ENCODE measurements at regions not wholly inside any gene's neighbourhood (a gene's known extent, or its start where the extent isn't known, plus 50 kb on each side); places are given as distances from the start of the nearest gene placed in this dataset.
"Not testable (repeated sequence)": the region's sequence is repeated elsewhere in the genome, so short reads cannot be mapped to it uniquely, and the experiment has no call there.

GRCh38 chrX:132302687-132303086 lies 83.4 kb upstream of the RAP2C start:
- DNase-seq (ENCODE audit: low read depth in 3 of 3): not testable (repeated sequence)

GRCh38 chrX:132294776-132295495 lies 75.7 kb upstream of the RAP2C start:
- no peak for DNase-seq (ENCODE audit: low read depth in 3 of 3)

DNA sequence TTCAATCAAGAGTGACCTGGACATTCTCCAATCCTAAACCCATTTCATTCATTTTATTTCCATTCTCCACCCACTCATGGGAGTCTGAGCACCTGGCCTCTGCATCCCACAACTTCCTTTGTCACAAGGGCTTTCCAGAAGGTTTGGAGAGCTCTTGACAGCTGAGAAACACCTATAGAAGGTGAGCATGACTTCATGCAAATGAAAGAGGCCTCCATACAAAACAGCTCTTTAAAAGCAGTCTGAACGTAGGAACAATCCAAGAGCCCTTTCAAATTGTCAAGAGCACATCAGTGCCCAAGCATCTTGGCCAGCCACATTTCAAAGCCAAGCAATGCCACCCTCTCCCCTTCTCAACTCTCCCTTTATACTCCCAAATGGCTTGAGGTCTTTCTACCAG lies 74.9 kb upstream of the RAP2C start:
- no peak for DNase-seq (ENCODE audit: low read depth in 3 of 3)

GRCh38 chrX:132292793-132293192 lies 73.5 kb upstream of the RAP2C start:
- peak in 2 of 3 experiments; percentile 1 to 6 for DNase-seq (ENCODE audit: low read depth in 3 of 3)

GRCh38 chrX:132277953-132278614 lies 58.8 kb upstream of the RAP2C start:
- no peak for DNase-seq (ENCODE audit: low read depth in 3 of 3)

DNA sequence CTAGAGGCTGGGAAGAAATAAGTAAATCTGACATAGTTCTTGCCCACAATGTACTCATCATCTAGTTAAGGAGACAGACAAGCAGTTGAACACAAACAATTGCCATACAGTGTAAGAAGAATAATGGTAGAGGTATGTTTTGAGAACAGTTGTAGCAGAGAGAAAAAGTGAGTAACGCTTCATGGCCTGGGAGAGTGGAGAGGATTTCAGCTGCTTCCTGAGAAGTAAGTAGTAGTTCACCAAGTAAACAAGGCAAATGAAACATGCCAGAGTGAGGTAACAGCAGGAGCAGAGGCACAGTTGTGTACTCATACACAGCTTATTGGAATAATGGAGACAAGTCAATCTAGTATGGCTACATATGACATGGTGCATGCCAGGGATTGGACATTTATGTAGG lies 53.6 kb upstream of the RAP2C start:
- DNase-seq (ENCODE audit: low read depth in 3 of 3): no peak

DNA sequence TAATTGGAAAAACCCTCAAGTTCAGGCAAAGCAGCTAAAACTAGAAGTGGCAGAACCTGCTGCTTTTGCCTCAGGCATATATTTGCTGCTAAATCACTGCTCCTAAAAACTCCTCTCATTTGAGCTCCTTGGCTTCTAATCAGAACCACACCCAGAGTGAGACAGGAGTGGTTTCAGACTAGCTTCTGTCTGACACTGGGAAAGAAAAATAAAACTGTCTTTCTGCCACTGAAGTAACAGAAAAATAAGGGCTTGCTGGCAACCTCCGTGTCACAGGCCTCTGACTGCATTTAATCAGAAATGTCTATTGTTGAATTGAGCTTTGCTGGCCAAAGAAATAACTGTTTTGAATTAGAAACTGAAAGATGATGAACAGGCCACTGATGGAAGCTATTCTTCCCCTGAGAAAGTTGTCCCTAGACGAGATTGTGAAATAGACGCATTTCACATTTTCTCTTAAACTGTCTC lies 52.1 kb upstream of the RAP2C start:
- DNase-seq (ENCODE audit: low read depth in 3 of 3): no peak

DNA sequence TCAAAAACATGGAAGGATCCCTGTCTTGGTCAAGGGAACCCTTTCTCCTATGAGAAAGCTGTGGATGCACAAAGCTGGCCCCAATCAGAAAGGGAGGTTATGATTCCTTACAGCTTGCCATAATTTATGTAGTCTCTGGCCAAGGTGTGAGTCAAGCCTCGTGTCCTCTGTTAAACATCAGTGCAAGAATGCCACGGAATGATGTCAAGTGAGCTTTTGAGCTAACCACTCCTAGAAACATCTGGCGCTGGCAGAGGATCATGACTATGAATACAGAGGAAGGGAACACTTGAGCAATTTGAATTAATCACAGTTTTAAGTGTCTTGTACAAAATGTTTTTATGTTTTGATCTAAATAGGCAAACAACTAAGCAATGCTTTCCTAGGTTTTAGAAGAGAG lies 51.5 kb upstream of the RAP2C start:
- no peak for DNase-seq (ENCODE audit: low read depth in 3 of 3)

GRCh38 chrX:132270021-132270420 lies 50.8 kb upstream of the RAP2C start:
- DNase-seq (ENCODE audit: low read depth in 3 of 3): no peak

Measured in stimulated activated CD4-positive, alpha-beta T cell treated with anti-CD3 and anti-CD28 coated beads, TNF-alpha, amount 100 ng/mL, for 24 hours (primary cell).